T47D (cell line): ENCODE measurements at regions not wholly inside any gene's neighbourhood (a gene's known extent, or its start where the extent isn't known, plus 50 kb on each side); places are given as distances from the start of the nearest gene placed in this dataset.
"Not testable (repeated sequence)": the region's sequence is repeated elsewhere in the genome, so short reads cannot be mapped to it uniquely, and the experiment has no call there.

Experiments
- DNase-seq, 2 experiments: peaks; one replicate each; pipeline versions ENCODE4 v3.0.0 to v3.0.0-alpha.2; 2011 to 2012; ENCODE audit warnings: low read depth in 1 of 2, low spot score in 1 of 2
- JUND ChIP-seq: IDR thresholded peaks from 2 replicates; pipeline ENCODE4 v1.6.1; 2012; ENCODE audit warnings: low read depth
- in situ Hi-C: cut with HindIII; loops from 2 replicates; pipeline ENCODE4 v1.10.0; 2016; ENCODE audit warnings: low sequenced_read_pairs, low pct_unique_long_range_greater_than_20kb

DNA sequence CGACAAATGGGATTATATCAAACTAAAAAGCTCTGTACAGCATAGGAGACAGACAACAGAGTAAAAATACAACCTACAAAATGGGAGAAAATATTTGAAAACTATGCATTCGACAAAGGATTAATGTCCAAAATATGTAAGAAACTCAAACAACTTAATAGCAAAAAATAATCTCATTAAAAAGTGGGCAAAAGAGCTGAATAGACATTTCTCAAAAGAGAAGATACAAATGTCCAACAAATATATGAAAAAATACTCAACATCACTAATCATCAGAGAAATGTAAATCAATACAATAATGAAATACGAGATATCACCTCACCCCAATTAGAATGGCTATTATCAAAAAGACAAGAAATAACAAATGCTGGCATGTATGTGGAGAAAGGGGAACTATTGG, 272.9 kb downstream of the KLHL13 start:
- no peak for TF ChIP-seq JUND
- DNase-seq = no peak
- in situ Hi-C loops = no loop called here

DNA sequence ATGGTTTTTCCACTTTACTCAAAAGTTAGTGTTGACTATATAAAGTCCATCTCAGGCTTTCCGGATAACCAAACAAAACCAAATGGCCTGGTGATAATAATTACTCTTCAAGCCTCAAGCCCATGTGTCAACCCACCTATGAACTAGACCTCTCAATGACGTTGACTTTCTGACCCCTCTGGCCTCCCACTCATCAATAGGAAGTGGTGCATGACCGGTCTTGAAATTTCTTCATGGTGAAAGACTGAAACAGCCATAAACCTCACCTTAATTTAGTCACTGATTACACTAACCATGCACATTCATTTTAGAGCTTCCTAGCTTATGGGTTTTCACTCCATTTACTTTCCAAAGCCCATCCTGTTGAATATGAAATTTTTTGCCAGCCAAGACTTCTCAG, 276.0 kb downstream of the KLHL13 start:
- in situ Hi-C loops = no loop called here
- DNase-seq = no peak

DNA sequence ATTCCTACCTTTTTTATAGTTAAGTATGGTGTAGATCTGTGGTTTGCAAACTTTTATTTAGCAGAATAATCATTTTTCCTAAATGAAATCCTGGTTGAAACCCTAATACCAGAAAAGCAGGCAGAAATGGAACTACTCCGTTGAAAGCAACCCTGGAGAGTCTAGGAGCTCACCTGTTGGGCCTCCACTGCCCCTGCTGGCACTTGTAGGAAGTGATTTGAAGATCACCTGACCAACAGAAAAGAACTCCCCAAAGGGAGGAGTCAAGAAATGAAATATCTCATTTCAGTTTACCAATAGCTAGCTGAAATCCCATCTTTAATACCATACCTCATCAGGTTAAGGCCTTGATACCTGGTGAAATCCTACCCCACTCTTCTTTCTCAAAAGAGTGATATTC, 277.1 kb downstream of the KLHL13 start:
- TF ChIP-seq JUND = no peak
- no peak for DNase-seq
- in situ Hi-C loops = no loop called here

More for the DNA sequence above, 276.0 kb downstream of the KLHL13 start:
- TF ChIP-seq JUND = no peak

DNA sequence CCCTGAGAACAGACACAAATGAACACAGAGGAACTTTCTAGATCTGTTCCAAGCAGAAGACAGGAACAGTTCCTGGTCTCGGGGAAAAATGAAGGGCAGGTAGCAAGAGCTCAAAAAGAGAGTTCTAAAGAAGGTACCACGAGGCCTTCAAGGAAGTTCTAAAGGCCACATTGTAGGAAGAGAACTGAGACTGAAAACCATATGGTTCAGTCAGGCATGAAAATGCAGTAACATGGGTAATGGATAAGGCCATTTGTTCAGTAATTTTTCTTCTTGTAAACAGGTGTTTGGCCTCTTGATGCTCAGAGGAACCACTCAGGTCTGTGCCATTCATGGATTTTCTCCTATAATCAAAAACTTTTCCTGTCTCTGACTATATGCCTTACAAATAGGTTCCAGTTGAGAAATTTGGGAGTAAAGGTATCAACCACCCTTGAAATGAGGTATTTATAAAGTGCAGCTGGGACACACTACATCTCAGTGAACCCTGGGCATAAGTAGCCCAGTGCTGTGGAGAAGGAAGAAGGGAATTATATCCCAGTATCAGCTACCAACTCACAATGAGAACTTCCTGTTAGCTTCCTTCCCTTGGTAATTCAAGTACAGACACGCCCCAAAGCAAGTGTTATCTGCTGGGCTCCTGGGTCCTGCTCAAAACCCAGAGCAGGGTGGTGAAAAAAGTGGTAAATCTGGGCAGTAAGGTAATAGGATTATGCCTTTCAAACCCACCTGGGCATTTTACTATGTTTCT, 277.9 kb downstream of the KLHL13 start:
- DNase-seq = no peak
- in situ Hi-C loops = no loop called here
- no peak for TF ChIP-seq JUND

DNA sequence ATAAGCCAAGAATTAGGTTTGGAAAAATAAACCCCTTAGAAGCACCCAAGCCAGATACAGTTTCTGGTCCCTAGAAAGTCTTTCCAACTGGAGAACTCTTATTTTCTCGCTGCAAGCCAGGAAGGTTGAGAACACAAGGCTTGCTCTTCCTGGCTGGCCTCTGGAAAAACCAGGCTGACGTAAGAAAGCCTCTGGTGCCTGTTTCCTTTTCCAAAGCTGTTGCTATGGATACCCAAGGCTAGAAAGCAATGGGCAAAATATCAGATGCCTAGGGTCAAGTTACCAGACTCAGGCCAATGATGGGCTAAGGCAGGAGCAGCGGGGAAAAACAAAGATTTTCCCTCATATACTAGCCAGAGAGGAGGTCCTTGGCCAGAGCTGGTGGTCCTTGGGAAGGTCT, 281.6 kb downstream of the KLHL13 start:
- TF ChIP-seq JUND = no peak
- DNase-seq = no peak
- in situ Hi-C loops = no loop called here

DNA sequence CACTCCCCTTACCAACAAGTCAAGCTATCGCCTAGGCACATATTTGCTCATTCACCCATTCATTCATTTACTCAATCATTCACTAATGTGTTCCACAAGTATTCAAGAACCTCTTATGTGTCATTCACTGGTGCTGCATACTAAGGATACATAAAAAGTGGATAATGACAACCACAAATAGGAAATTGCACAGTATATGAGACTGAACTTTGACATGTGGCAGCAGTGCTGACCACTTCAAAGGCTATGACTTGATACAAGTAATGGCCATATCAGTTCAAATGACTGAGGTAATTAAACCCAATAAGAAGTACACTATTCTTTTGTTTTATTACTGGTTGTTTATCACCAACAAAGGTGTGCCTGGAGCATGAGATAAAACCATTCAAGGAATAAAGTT, 282.5 kb downstream of the KLHL13 start:
- TF ChIP-seq JUND = no peak
- DNase-seq = no peak
- in situ Hi-C loops = no loop called here

DNA sequence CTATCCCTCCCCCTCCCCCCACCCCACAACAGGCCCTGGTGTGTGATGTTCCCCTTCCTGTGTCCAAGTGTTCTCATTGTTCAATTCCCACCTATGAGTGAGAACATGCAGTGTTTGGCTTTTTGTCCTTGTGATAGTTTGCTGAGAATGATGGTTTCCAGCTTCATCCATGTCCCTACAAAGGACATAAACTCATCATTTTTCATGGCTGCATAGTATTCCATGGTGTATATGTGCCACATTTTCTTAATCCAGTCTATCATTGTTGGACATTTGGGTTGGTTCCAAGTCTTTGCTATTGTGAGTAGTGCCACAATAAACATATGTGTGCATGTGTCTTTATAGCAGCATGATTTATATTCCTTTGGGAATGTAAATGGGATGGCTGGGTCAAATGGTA, 295.1 kb downstream of the KLHL13 start:
- DNase-seq, in situ Hi-C loops: not testable (repeated sequence)

DNA sequence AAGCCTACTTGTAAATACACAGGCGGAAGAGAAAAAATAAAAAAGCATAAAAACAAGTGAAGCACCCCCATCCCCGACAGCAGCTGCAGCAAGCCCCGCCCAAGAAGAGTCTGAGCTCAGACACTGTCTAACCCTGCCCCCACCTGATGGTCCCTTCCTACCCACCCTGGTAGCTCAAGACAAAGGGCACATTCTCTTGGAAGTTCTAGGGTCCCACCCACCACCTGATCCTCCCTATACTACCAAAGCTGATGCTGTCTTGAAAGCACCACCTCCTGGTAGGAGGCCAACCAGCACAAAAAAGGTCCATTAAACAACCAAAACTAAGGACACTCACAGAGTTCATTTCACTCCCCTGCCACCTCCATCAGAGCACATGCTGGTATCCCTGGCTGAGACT, 308.2 kb downstream of the KLHL13 start:
- TF ChIP-seq JUND = no peak
- DNase-seq = no peak
- in situ Hi-C loops = no loop called here

DNA sequence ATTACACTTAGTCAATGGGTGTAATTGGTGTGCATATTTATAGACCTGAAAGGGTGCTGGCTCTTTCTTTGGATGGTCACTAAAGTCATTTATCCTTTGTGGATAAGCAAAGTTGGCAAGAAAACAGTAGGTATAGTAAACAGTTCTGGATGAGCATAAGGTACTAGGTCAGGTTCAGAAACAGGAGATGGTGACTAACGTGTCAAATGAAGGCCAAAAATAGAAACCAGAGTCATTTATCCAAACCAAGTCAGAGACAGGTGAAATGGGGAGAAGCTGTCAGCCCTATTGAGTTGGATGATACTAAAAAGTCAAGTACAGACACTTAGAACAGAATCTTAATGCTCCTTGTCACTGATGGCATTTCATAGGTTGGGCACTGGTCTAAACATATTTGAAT, 313.1 kb downstream of the KLHL13 start:
- no peak for TF ChIP-seq JUND
- no peak for DNase-seq
- in situ Hi-C loops = no loop called here

DNA sequence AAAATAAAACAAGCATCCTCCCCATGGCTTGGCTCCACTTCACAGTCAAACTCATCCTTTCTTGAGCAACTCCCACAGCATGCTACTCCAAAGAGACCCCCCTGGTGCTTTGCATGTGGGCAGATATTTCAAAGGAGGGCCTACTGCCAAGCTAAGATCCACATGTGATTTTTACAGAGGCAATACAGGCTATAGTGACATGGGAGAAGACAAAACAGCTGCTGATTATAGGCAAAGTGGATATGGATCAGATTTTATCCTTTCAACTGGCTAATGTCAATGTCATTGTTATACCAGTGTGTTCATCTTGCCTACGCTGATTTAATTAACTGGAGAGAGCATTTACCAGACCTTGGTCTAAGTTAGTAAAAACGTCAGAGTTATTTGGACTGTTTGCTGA, 328.3 kb downstream of the KLHL13 start:
- in situ Hi-C loops = no loop called here
- DNase-seq = no peak

DNA sequence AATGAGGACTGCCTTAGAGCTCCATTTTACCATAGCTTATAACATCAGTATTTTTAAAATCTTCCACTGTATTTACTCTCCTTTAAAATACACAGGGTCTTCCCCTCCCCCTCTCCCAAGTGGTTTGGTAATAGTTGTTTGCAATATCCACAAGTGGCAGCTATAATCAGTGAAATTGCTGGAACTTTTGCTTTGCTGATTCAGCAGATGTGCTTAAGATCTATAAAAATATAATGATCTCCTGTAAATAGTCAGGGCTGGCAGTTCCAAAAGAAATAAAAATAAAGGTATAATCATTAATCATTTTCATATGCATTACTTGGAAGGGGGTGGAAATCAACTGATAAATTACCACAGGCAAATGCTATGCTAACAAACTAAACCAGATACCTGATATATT, 345.2 kb downstream of the KLHL13 start:
- TF ChIP-seq JUND = no peak
- no peak for DNase-seq
- in situ Hi-C loops = no loop called here

More for the DNA sequence above, 328.3 kb downstream of the KLHL13 start:
- TF ChIP-seq JUND = no peak

DNA sequence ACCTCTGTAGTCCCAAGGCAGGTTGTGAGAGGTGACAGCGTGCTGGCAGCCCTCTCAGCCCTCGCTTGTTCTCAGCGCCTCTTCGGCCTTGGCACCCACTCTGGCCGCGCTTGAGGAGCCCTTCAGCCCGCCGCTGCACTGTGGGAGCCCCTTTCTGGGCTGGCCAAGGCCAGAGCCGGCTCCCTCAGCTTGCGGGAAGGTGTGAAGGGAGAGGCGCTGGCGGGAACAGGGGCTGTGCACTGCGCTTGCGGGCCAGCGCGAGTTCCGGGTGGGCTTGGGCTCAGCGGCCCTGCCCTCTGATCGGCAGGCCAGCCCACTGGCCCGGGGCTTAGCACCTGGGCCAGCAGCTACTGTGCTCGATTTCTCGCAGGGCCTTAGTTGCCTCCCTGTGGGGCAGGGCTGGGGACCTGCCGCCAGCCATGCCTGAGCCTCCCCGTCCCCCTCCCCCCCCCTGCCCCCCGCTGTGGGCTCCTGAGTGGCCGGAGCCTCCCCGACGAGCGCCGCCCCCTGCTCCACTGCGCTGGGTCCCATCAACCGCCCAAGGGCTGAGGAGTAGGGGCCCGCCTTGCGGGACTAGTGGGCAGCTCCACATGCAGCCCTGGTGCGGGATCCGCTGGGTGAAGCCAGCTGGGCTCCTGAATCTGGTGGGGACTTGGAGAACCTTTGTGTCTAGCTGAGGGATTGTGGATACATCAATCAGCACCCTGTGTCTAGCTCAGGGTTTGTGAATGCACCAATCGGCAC, 347.6 kb downstream of the KLHL13 start:
- TF ChIP-seq JUND = no peak

DNA sequence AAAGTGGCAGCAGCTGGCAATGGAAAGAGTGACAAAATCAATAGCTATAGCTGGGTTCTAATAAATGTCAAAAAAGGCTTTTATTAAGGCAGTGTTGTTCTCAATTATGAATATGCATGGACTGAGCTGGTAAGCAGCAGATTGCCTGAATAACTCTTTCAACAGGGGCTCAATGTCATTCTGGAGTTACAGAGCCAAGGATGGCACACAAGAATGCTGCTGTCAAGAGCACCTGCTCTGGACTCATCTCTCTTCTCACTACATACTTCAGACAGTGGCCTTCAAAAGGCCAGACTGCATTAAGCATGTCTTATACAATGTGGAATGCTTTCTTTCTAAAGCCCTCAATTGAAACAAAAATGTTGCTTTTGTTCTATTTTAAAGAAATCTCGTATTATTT, 351.4 kb downstream of the KLHL13 start:
- TF ChIP-seq JUND = no peak
- DNase-seq = no peak
- in situ Hi-C loops = no loop called here

More for the DNA sequence above, 347.6 kb downstream of the KLHL13 start:
- in situ Hi-C loops = no loop called here
- DNase-seq = no peak

DNA sequence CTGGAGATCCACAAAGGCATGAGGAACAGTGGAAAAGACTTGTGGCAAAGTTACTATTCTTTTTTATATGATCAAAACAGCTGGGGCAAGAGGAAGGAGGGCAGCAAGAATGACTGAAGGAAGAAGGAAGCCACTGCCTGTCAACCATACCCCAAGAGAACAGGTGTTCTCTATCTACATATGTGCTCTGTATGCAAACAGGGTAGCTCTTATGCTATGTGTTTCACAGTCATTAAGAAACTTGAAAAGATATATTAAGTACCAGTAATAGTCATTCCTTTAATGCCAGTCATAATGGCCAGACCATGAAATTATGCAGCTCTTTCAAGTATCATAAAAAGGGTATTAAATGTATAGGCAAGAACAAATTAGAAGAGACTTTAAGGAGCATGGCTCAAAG, 363.9 kb downstream of the KLHL13 start:
- DNase-seq = no peak
- TF ChIP-seq JUND = no peak
- in situ Hi-C loops = no loop called here
